ENCODE measurements at regions not wholly inside any gene's neighbourhood (a gene's known extent, or its start where the extent isn't known, plus 50 kb on each side); places are given as distances from the start of the nearest gene placed in this dataset.

- ChIA-PET CTCF (no interaction called here), POLR2A (no interaction called here)
- no peak for DNase-seq (ENCODE audit: extremely low spot score)
- TF ChIP-seq, protein P1, sequence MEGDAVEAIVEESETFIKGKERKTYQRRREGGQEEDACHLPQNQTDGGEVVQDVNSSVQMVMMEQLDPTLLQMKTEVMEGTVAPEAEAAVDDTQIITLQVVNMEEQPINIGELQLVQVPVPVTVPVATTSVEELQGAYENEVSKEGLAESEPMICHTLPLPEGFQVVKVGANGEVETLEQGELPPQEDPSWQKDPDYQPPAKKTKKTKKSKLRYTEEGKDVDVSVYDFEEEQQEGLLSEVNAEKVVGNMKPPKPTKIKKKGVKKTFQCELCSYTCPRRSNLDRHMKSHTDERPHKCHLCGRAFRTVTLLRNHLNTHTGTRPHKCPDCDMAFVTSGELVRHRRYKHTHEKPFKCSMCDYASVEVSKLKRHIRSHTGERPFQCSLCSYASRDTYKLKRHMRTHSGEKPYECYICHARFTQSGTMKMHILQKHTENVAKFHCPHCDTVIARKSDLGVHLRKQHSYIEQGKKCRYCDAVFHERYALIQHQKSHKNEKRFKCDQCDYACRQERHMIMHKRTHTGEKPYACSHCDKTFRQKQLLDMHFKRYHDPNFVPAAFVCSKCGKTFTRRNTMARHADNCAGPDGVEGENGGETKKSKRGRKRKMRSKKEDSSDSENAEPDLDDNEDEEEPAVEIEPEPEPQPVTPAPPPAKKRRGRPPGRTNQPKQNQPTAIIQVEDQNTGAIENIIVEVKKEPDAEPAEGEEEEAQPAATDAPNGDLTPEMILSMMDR (IDR thresholded peaks at IDR 0.05; ENCODE audit: control extremely low read depth, extremely low read depth, low read depth, missing control alignments): no peak
Observed at GRCh38 chr15:97012986-97013385, 682.5 kb downstream of the NR2F2 start.

DNA sequence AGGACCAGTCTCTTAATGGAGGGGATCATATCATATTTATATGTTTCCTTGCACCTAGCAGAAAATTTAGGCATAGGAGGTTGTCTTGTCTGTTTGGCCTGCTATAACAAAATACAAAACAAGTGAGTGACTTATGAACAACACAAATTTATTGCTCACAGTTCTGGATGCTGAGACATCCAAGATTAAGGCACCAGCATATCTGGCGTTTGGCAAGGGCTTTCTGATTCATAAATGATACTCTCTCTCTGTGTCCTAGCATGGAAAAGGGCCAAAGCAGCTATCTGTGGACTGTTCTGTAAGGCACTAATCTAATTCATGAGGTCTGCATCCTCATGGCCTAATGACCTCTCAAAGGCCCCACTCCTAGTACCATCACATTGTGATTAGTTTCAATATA lies 683.0 kb downstream of the NR2F2 start:
- POLR2A ChIA-PET: no interaction called here

GRCh38 chr15:97014001-97014400 lies 683.5 kb downstream of the NR2F2 start:
- CTCF ChIA-PET: no interaction called here
- TF ChIP-seq, protein P1 (IDR thresholded peaks at IDR 0.05; ENCODE audit: control extremely low read depth, extremely low read depth, low read depth, missing control alignments): no peak
- POLR2A ChIA-PET: no interaction called here
- DNase-seq (ENCODE audit: extremely low spot score): no peak

More for the DNA sequence above, 683.0 kb downstream of the NR2F2 start:
- no peak for DNase-seq (ENCODE audit: extremely low spot score)
- TF ChIP-seq, protein P1 (IDR thresholded peaks at IDR 0.05; ENCODE audit: control extremely low read depth, extremely low read depth, low read depth, missing control alignments): no peak
- CTCF ChIA-PET: no interaction called here

DNA sequence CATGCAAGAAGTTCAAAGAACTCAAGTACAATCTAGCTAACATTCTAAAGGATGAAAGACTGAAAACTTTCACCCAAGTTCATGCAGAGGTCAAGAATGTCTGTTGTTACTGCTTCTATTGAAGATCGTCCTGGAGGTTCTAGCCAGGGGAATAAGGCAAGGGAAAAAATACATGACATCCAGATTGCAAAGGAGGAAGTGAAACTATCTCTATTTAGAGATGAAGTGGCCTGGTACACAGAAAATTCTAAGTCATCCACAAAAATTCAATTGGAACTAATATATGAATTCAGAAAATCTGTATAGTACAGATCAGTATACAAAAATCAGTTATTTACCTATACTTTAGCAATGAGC lies 693.0 kb downstream of the NR2F2 start:
- TF ChIP-seq, protein P1 (IDR thresholded peaks at IDR 0.05; ENCODE audit: control extremely low read depth, extremely low read depth, low read depth, missing control alignments): no peak
- ChIA-PET CTCF (no interaction called here), POLR2A (no interaction called here)
- no peak for DNase-seq (ENCODE audit: extremely low spot score)

GRCh38 chr15:97026781-97027180 lies 696.3 kb downstream of the NR2F2 start:
- DNase-seq (ENCODE audit: extremely low spot score): no peak
- ChIA-PET CTCF (interaction anchor here (1.5 kb wide), 1 partner anchor 9 kb away, joined by 5 read pairs; no protein-coding TSS in a partner anchor), POLR2A (no interaction called here)
- TF ChIP-seq, protein P1 (IDR thresholded peaks at IDR 0.05; ENCODE audit: control extremely low read depth, extremely low read depth, low read depth, missing control alignments): no peak

DNA sequence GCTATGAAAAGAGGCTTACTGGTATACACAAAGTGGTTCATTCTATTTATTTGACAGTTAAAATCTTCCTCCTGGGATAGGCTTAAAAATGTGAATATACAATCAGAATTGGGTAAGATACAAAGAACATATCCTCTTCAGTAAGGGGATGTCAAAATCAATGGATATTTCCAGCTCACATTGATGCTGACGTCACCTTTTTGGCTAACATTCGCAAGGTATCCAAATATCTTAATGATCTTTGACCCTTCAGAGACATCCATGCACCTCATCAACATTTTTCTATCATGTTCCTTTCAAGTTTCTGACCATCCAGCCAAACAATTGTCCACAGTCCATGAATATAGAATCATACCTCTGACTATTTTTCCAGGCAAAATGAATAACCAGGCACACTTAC lies 697.3 kb downstream of the NR2F2 start:
- ChIA-PET CTCF (no interaction called here), POLR2A (no interaction called here)
- TF ChIP-seq, protein P1 (IDR thresholded peaks at IDR 0.05; ENCODE audit: control extremely low read depth, extremely low read depth, low read depth, missing control alignments): no peak
- DNase-seq (ENCODE audit: extremely low spot score): no peak

- POLR2A ChIA-PET: no interaction called here
- DNase-seq (ENCODE audit: extremely low spot score): no peak
- TF ChIP-seq, protein P1 (IDR thresholded peaks at IDR 0.05; ENCODE audit: control extremely low read depth, extremely low read depth, low read depth, missing control alignments): no peak
- CTCF ChIA-PET: no interaction called here
Observed at GRCh38 chr15:97030251-97030650, 699.8 kb downstream of the NR2F2 start.

Measured in GM10248 (cell line).